Fibroblast of skin of left biceps (primary cell): ENCODE measurements at regions not wholly inside any gene's neighbourhood (a gene's known extent, or its start where the extent isn't known, plus 50 kb on each side); places are given as distances from the start of the nearest gene placed in this dataset.
"Not testable (repeated sequence)": the region's sequence is repeated elsewhere in the genome, so short reads cannot be mapped to it uniquely, and the experiment has no call there.

Experiments used
- DNase-seq, 2 experiments: peaks; one replicate each; pipeline ENCODE4 v3.0.0-alpha.2; 2013; ENCODE audit warnings: low read depth in 2 of 2

DNA sequence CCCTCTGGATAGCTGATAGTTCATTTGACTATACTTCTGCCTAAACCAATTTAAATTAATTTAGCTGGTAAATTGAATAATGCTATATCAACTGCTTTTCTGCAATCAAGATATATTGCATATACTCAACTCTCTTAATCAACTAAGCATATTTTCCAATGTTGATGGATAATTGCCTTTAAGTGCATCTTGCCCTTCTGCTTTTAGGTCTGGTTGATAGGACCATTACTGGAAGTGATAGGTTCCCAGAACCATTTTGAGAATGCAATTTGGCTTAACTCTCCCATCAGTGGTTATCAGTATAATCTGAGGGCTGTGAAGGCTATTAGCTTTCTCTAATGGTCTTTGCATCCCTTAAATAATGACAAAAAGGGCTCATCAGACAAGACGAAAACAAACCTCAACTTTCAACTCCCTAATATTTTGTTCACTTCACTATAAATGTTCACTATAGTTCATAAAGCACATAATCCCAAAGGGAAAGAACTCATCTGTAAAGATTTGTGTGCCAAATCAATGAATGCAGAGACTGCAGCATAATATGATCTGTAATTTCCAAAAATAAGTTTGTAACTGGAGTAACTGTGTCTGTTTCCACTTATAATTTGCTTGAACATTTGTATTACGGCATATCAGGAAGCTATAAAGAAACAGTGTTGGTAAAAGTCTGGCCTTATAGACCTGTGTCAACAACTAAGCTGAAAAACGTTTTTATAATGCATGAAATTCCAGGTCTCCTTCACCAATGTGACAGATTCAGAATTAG is 273.6 kb downstream of the FBXO8 start:
- no peak for DNase-seq

DNA sequence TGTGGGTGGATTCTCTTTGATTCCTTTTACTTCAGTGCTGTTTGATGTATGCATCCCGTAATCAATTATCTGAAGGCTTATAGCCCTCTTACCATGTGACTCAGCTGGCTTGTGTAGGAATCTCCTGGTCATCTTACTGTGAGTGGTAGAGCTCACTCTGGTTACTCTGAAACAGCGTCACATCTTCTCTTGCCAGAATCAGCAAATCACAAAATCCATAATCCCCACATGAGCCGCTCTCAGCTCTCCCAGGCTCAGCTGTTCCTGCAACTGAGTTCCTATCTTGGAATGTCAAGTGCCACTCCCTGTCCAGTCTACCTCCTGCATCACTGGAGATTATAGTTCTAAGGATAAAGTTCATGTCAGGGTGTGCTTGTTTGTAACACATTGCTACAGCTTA is 278.0 kb downstream of the FBXO8 start:
- no peak for DNase-seq

DNA sequence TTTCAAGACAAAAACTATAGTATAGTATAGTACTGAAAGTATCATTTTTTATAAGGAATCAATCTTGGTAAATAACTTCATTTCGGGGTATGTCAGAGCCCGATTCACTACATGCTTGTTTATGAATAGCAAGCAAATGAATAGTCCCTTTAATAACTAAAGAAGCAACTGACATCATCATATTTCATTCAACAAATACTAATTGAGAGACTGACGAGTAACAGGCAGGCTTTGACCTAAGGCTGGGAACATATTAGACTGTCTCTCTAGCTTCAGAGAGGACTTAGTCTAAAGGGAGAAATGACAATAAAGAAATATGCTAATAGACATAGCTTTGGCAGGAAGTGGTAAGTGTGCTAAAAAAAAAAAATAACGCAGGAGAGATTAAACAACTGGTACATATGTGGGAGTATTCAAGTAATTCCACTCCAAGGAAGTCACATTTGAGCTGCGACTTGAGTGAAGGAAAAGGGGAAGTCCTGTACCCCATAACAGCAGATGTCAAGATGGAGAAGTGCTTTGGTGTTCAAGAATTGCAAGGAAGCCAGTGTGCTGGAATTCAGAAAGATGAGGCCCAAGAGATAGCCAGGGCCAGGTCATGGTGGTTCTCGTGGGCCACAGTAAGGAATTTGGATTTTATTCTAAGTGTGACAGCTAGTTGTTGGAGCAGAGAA is 284.9 kb downstream of the FBXO8 start:
- DNase-seq: no peak

DNA sequence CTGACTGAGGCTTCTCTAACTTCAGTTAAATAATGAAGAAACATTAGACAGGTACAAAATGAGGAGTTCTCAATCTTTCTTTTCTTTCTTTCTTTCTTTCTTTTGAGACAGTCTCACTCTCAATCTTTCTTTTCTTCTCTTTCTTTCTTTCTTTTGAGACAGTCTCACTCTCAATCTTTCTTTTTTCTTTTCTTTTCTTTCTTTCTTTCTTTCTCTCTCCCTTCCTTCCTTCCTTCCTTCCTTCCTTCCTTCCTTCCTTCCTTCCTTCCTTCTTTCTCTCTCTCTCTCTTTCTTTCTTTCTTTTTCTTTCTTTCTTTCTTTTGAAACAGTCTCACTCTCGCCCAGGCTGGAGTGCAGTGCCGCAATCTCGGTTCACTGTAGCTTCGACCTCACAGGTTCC is 287.7 kb downstream of the FBXO8 start:
- DNase-seq: not testable (repeated sequence)

DNA sequence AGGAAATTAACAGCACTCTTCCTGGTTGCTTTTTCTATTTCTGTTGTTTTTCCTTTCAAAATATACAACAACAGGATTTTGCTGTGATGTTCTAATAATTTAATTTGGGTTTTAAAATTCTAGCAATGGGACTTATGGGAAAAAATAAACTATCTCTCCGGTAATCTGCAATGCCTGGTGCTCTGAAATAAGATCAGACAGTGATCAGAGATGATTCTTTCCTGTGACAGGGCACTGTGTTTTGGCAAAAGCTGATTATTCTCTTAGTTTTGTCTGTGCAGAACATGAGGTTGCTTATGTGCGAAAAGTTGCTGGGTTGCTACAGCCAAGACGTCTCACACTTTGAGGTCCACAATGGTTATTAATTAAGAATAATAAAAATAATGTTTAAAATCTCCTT is 291.7 kb downstream of the FBXO8 start:
- no peak for DNase-seq

DNA sequence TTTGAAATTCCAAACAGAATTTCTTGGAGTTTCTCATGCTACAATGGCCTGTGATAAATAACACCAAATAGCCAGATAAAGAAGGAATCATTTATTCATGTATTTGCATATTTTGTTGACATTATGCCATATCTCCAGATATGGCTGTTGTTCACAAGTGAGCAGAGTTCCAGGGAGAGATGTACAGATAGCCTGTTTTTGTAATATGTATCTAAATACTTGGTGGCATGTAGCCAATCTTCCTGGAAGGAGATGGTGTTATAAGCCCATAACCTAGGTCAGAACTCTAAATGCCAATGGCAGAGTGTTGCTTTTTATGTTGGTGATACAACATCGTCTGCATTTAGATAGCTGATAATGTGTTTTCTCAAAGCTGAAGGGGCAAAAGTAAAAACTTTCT is 292.2 kb downstream of the FBXO8 start:
- DNase-seq: no peak

DNA sequence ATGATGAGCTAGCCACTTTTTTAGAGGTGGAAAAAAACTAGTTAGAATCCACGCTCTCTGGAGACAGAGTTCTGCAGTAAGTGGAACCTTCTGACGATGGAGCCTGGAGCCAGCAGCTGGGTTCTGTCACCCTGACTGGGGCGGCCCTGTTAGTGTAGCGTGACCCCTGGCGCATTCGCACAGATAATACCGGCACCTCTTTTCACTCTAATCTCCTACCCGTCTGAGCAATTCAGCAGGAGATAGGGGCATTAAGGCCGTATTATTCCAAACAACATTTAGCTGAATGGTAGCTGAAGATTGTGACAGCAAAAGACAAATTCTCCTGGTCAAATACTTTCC is 292.6 kb downstream of the FBXO8 start:
- no peak for DNase-seq

DNA sequence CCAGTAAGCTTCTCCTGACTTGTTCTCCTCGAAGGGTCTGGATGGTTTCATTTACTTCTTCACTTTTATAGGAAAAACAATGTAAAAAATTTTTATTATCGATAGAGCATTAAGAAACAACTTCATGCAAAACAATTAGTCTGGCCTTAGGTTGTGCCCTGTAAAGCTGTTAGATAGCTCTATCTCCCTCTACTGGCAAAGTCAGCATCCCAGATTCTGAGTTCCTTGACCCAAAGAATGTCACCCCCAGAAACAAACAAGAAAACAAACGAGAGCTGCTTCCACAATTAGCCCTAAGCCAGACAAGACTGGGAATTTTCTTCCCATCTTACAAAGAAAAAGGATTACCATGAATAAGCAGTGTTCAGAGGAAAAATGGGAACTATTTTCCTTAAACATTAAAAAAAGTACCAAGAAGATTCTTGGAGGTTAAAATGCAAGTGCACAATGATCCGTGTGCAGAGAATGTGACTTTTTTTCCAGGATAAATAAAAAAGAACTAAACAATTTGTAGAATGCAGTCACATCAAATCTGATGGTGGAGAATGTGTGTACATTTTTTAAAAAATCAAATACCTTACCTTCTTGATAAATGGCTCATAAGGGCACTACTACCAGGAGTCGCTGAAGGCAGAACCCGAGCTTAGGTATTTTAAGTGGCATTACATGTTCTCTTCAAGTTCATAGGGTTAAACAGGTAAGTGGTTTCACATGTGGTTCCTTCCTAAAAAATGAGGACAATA is 293.2 kb downstream of the FBXO8 start:
- DNase-seq: peak in 1 of 2 experiments; percentile 13

DNA sequence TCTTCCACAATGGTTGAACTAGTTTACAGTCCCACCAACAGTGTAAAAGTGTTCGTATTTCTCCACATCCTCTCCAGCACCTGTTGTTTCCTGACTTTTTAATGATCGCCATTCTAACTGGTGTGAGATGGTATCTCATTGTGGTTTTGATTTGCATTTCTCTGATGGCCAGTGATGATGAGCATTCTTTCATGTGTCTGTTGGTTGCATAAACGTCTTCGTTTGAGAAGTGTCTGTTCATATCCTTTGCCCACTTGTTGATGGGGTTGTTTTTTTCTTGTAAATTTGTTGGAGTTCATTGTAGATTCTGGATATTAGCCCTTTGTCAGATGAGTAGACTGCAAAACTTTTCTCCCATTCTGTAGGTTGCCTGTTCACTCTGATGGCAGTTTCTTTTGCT is 319.9 kb downstream of the FBXO8 start:
- not testable (repeated sequence) for DNase-seq

DNA sequence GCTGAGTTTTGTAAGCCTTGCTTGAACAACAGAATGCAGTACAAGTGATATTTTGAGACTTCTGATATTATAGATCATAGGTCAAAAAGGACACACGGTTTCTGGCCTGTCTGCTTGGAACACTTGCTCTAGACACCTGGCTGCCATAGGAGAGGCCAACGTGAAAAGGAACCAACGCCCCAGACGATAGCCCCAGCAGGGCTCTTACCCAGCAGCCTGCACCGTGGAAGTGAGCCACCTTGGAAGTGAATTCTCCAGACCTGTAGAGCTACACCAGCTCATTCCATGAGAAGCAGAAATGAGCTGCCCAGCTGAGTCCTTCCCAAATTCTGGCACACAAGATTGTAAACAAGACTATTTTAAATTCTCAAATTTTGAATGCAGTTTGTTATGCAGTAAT is 323.1 kb downstream of the FBXO8 start:
- DNase-seq: no peak

DNA sequence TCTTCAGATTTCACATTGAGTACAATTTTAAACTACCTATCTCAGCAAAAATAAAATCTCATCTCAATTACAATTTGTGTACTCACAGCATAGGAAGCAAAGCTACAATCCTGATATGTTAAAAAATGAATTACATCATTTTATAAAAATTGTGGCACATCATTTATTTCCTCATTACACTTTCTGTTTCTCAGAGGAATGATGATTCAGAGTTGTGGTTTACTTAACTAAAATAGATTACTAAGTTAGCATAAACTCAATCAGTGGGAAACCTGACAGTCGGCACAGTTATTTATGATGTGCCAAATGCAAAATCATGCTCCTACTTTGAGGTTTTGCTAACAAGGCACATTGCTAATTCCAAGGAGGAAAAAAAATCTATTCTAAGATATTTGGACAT is 325.0 kb downstream of the FBXO8 start:
- DNase-seq: peak; percentile 24 to 27

DNA sequence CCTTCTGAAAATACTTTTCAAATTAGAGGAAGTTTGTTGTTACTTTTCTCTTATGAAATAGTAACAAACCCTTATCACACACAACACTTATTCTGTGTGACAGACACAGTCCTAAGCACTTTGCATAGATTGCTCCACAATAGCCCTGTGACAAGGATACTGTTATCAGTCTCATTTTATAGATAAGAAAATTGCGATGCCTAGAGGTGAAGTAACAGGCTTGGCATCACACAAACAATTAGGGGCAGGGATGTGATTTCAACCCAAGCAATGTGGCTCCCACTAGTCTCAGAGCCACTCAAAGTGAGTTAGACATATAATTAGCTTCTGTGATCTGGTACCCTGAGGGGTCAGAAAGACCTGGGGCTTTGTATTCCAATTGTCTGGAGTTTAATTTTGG is 339.9 kb downstream of the FBXO8 start:
- DNase-seq: no peak

DNA sequence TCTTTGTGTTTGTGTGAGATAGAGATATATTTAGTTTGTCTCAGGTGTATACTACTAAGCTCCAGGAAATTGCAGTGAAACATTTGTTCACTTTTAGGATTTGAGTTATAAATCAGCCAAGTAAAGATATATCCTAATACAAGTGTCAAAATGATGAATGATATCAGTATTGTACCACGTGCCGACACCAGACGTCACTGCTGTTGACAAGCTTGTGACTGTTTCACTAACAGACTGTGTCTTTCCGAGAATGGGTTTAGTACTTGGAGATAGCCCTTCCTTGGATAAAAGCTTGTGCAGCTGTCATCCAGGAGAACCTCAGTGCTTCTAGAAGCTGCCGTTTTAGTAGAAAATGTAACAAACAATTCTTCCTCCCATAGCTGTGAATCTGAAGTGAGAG is 343.3 kb downstream of the FBXO8 start:
- no peak for DNase-seq

DNA sequence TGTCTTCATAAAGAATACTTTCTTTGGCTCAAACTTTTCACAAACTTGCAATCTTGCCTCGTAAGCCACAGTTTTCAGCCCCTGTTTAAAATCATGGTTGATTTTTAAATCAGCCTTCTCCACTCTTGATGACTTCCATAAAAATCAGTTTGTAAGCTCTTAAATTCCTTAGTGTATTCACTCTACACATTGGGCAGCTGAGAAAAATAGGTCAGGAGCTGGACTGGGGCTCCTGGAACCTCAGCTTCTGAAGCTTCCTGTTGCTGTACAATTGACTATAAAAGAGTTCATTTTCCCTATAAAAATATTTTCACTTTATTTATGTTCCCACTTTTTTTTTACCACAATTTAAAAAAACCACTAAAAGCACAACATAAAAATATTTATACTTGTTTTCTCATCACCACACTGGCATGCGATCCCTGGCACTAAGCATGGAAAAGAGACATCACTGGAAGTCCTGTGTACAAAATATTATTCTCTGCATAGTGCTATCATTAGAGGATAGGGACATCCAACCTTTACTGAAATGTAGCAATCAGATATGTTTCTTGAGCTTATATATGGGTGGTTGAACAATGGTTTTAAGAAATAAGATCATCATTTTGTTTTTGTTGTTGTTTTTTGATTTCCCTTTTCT is 345.7 kb downstream of the FBXO8 start:
- DNase-seq: no peak

DNA sequence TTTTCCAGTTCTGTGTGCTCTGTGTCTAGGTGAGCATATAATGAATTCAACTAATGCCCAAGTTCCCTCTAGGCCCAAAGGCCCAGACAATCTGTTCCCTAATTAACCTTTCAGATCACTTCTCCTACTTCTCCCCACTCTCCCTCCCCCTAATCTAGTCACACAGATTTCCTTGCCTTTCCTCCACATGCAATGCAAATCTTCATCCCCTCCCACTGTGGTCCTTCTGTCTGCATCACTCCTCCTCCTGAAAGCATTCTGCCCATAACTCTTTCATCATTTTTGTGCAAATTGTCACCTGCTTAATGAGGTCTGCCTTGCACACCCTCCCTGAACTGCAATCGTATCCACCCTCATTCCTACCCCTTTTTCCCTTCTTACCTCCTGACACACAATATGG is 346.6 kb downstream of the FBXO8 start:
- no peak for DNase-seq

DNA sequence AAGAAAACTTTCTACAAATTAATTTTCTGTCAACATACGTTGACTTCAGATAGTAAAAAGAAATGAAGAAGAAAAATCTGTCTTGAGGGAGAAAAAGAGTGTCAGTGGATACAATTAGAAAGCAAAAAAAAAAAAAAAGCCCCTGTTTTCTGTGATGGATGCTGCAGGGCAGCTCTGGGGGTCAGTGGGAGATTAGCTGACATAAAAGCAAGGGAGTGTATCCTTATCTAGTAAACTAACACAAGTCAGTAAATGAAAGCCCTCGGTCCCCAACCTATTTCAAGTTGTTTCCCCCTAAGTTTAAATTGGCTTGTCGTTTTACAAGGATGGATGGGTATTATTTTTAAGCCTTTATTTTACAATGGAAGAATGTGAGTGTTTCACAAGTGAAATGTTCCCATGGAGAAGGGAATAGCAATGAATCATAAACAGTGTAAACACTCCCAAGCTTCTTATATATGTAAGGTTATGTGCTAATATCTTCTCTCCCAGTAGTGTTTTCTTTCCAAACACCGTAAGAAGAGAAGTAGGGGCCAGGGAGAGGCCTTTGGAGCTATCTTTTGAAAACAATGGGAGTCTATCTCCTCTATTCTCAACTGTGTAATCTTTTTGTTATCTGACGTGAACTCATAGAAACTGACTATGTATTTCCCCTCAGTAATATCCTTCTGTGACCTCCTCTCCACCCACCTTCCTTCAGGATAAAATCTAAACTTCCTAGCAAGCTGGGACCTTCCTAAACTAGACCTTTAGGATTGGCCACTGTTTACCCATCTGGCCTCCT is 347.7 kb downstream of the FBXO8 start:
- DNase-seq: no peak

DNA sequence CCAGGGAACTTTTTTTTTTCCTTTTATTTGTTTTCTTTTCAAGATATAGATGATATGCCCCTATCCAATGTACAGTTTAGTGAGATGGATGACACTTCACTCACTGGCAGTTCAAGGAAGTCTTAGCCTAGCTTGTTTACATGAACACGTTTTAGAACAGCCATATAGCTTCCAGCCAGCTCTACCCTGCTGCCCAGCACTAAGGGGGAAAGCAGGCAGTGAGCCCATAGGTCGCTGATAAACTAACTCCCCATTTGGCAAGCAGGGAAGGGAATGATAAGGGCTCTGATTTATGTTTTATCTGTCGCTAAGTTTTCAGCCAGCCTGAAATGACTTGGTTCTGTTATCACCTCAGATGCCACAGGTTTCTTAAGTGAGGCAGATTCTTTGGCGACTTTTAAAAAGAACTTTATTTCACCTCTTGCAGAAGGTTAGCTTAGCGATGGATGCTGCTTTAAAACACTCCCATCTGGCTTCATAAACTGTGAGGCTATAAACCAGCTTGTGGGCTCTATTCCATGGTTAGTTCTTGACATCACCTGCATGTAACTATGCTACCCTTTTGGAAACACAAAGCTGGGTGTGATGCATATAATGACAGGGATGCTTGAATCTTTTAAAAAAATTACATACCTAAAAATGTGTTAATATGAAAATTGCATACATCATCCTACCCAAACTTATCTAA is 348.4 kb downstream of the FBXO8 start:
- no peak for DNase-seq

DNA sequence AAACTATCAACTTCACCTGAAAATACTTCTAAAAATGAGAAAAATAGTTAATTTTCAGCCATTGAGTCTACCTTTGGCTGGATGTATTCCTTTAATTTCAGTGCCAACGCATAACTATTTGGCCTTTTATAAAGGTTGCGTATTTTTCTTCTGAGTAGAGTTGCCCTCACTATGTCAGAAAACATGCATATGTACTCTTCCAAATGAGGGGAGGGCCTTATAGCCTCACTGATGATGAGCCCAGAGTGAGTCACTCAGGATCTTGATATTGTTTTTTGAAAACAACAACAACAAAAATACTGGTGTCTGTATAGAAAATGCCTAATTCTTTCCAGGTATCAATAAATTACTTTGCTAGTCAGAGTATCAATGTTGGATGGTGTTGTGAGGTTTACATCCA is 349.3 kb downstream of the FBXO8 start:
- DNase-seq: no peak

DNA sequence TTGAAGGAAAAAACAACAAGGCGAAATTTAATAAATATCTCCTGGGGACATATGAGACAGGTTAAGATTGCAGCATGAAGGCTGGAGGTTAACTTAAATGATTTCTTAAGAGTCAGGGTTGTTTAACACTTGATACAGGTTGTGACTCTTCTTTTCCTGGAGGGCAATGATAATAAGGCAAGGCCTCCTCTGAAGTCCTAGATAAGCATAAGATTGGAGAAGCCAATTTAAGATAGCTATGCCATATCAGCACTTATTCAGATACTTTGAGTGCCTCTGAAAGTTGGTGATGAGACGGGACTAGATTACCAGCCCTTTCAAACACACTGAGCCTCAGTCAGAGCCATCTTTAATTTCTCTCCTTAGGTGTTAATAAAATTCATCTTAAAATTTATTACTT is 350.8 kb downstream of the FBXO8 start:
- no peak for DNase-seq

DNA sequence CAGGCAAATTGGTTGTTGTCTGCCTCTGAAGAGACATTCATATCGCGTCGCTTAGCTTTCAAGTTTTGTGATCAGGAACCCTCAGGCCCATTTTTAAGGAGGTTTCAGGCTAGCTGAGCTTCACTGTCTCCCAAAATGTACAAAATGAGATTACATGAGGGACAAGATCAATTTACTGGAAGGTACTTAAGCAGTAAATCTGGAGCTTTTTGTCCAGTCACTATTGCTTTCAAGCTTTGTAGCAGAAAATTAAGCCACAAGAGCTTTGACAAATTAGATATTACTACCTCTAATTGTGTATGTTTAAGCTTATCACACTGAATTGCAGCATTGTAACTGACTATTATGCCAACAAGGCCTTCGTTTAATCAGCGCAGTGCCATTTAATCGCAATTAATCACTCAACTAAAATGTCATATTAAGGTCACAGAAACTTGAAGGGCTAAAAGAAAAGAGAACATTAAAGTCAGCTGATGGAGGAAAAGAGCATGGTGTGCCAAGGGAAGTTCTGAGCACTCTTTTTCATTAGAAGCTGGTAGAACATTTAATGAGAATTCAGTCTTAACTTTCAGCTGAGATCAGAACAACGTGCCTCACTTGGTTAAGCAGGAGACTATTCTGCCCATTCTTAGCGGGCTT is 353.0 kb downstream of the FBXO8 start:
- DNase-seq: no peak

DNA sequence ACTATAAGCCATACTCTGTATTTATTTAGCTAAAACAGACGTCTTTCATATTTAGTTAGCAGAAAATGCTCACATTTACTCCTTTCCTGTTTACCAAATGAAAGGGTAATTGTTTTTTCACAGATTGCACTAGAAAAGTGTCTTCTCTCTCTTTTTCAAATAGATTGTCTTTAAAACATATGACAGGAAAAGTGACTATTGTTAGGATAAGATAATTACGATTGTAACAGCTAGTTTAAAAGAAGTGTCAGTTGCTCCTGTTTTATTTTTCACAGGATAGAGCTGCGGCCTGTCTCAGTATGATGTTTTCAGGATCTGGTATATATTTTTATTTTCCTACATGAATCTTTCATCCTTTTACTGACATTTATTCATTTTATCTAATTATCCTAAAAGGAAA is 353.5 kb downstream of the FBXO8 start:
- DNase-seq: no peak
